ENCODE measurements at regions not wholly inside any gene's neighbourhood (a gene's known extent, or its start where the extent isn't known, plus 50 kb on each side); places are given as distances from the start of the nearest gene placed in this dataset.
A peak's percentile ranks its signal among the peaks of the same experiment; 100 is the strongest.

- peak; percentile 95 for FAIRE-seq
- intact Hi-C loops (cut with micrococcal nuclease) = loop anchor here (1.0 to 5.0 kb wide), 12 partner anchors 18 to 605 kb away; partner anchors contain the start of genes ABHD5 and SNRK
- POLR2A ChIA-PET = interaction anchor here (0.6 to 1.1 kb wide), 5 partner anchors 17 to 227 kb away, joined by 3 to 4 read pairs (median 3); no protein-coding TSS in a partner anchor
Measured at GRCh38 chr3:43162230-43163084, 56.6 kb upstream of the POMGNT2 start.

More at GRCh38 chr3:43162230-43163084, 56.6 kb upstream of the POMGNT2 start:
- no peaks in the 10 kb centered on the region for H3K9me3 ChIP-seq (replicated peaks; ENCODE audit: control insufficient read depth, insufficient read depth, low read length)
- no peaks in the 10 kb centered on the region for H3K36me3 ChIP-seq (ENCODE audit: control insufficient read depth in 2 of 2, extremely low read depth in 1 of 2, insufficient read depth in 2 of 2, low read length in 2 of 2)
- H3K9me1 ChIP-seq (replicated peaks; ENCODE audit: control insufficient read depth, extremely low read depth, insufficient read depth, low read length) = no peaks in the 10 kb centered on the region
- H4K20me1 ChIP-seq (replicated peaks; ENCODE audit: control insufficient read depth, extremely low read depth, insufficient read depth, low read length) = no peaks in the 10 kb centered on the region
- no peak overlapping the region for H3K4me2 ChIP-seq (ENCODE audit: insufficient read depth, low read length)
- H3K79me2 ChIP-seq (ENCODE audit: control insufficient read depth, insufficient read depth, low read length) = no peaks in the 10 kb centered on the region
- BruUV-seq (replicated peaks) = no TSS peak
- peaks cover 12% of the 10 kb centered on the region for H3K4me1 ChIP-seq (ENCODE audit: control insufficient read depth, extremely low read depth, insufficient read depth, low read length)
- peak overlapping the region; percentile 30 for H3K9ac ChIP-seq (replicated peaks; ENCODE audit: extremely low read depth, insufficient read depth, low read length)
- H3K27ac ChIP-seq (ENCODE audit: insufficient read depth, low read depth, low read length) = peak overlapping the region; percentile 65
- dilution Hi-C loops (cut with MboI; ENCODE audit: extremely low pct_ligation_motif_present, low sequenced_read_pairs) = no loop called here
- CTCF ChIA-PET = interaction anchor here (0.6 to 4.6 kb wide), 56 partner anchors 9 to 1073 kb away, joined by 3 to 63 read pairs (median 5); partner anchors contain the start of gene SNRK
- DNase-seq (ENCODE audit: low read depth, low spot score) = peak; percentile 86
- H3K27me3 ChIP-seq (ENCODE audit: control insufficient read depth in 2 of 2, insufficient read depth in 2 of 2, low read length in 2 of 2) = no peaks in the 10 kb centered on the region
- H3K4me3 ChIP-seq (replicated peaks in 1 of 3; ENCODE audit: insufficient read depth in 1 of 3, low read depth in 1 of 3, low read length in 3 of 3) = no peak overlapping the region
- peak overlapping the region; percentile 7 for H2AFZ ChIP-seq (ENCODE audit: low read depth, low read length)
- TF ChIP-seq CTCF (IDR thresholded peaks at IDR 0.05; ENCODE audit: extremely low read depth in 1 of 2, insufficient read depth in 1 of 2, low read depth in 1 of 2, low read length in 2 of 2) (peak; percentile 33 to 36), MAX (IDR thresholded peaks at IDR 0.05; ENCODE audit: insufficient read depth, insufficient read length) (no peak)
